ENCODE measurements at regions not wholly inside any gene's neighbourhood (a gene's known extent, or its start where the extent isn't known, plus 50 kb on each side); places are given as distances from the start of the nearest gene placed in this dataset.
"Not testable (repeated sequence)": the region's sequence is repeated elsewhere in the genome, so short reads cannot be mapped to it uniquely, and the experiment has no call there.

DNA sequence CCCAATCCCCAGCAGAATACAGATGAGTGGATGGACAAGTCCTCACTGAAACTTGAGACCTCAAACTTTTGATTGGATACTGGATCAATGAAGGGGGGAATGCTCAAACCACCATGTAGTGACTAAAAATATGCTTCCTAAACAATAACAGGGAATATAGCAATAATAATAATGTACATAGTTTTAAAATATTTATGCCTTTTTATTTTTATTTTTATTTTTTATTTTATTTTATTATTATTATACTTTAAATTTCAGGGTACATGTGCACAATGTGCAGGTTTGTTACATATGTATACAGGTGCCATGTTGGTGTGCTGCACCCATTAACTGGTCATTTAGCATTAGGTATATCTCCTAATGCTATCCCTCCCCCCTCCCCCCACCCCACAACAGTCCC, 506.0 kb downstream of the SOX6 start:
- H3K4me3 Mint-ChIP-seq; H3K36me3 Mint-ChIP-seq (ENCODE audit: low read depth); H3K9me3 Mint-ChIP-seq; H3K27ac Mint-ChIP-seq; POLR2A ChIA-PET; DNase-seq; CTCF ChIA-PET; H3K4me1 Mint-ChIP-seq; H3K27me3 Mint-ChIP-seq: not testable (repeated sequence)

DNA sequence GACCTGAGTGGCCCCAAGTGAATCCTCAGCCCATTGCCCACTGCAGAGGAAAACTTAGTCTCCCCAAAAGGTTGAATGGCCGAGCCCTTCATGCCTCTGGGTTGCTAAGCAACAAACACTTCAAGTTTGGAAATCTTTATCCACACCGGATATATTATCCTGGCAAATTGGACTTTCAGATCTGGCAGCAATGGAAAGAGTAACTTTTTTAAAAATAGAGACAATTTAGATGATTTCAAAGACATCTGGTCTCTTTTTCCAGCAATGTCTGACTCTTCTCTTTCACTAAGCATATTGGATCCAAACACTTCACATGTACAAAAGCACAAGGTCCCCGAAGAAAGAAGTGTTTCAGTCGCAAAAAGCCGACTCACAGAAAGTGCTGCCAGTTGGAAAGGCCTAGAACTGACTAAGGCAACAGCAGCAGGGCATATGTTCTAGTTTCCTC, 505.3 kb downstream of the SOX6 start:
- no peaks in the 10 kb centered on the region for H3K36me3 Mint-ChIP-seq (ENCODE audit: low read depth)
- H3K4me3 Mint-ChIP-seq: no peak overlapping the region
- no peaks in the 10 kb centered on the region for H3K4me1 Mint-ChIP-seq
- CTCF ChIA-PET: no interaction called here
- POLR2A ChIA-PET: no interaction called here
- peaks cover 2% of the 10 kb centered on the region for H3K27me3 Mint-ChIP-seq
- DNase-seq: no peak
- no peaks in the 10 kb centered on the region for H3K9me3 Mint-ChIP-seq
- no peak overlapping the region for H3K27ac Mint-ChIP-seq

DNA sequence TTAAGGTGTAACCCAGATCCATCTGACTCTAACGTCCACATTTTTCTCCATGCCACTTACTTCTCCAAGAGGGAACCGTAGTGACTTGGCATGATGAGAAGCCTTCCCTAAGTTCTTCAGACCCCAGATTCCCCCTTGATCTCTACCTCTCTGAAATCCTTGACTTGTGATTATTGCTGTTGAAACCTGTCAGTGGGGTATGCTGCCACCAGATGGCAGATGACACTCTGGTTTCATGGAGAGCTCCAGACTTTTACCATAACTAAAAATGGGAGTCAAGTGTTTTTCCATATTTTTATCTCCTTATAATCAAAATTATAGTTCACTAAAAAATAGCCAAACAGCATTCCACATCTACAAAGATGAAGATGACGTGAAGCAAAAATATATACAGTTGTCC, 504.2 kb downstream of the SOX6 start:
- H3K36me3 Mint-ChIP-seq (ENCODE audit: low read depth): no peaks in the 10 kb centered on the region
- no peak overlapping the region for H3K27ac Mint-ChIP-seq
- no peak overlapping the region for H3K4me3 Mint-ChIP-seq
- DNase-seq: no peak
- peaks cover 2% of the 10 kb centered on the region for H3K27me3 Mint-ChIP-seq
- ChIA-PET CTCF (no interaction called here), POLR2A (no interaction called here)
- no peaks in the 10 kb centered on the region for H3K9me3 Mint-ChIP-seq
- H3K4me1 Mint-ChIP-seq: no peaks in the 10 kb centered on the region

DNA sequence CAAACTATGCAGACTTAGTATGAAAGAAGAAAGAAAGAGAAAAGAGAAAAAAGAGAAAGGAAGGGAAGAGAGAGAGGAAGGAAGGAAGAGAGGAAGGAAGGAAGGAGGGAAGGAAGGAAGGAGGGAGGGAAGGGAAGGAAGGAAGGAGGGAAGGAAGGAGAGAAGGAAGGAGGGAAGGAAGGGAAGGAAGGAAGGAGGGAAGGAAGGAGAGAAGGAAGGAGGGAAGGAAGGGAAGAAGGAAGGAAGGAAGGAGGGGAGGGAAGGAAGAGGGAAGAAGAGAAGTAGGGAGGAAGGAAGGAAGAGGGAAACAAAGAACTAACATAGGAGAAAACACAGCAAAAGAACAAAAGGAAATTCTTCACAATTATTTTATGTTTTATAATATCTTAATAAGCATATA, 502.1 kb downstream of the SOX6 start:
- ChIA-PET POLR2A (no interaction called here), CTCF (interaction anchor here (0.6 kb wide), 1 partner anchor 726 kb away, joined by 4 read pairs; no protein-coding TSS in a partner anchor)

DNA sequence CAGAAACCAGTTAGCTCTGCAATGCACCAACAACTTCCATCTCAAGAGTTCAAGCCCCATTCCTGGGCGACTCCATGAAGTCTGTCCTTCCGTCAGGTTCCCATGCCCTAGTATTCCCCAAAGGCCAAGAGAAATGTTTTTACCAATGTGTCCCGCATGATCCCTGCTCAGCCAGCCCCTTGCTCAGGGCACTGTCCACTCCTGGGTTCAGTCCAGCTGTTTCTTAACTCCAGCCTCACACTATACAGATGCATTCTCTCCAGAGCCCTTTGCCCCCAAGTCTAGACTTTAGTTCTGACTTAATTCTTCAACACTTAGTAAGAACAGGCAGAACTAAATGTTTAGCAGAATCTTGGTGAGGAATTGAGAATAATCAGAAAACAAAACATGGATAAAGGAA, 497.5 kb downstream of the SOX6 start:
- Mint-ChIP-seq H3K9me3 (peaks cover 2% of the 10 kb centered on the region), H3K27me3 (no peaks in the 10 kb centered on the region), H3K4me1 (no peaks in the 10 kb centered on the region), H3K4me3 (no peak overlapping the region), H3K27ac (no peak overlapping the region), H3K36me3 (ENCODE audit: low read depth) (no peaks in the 10 kb centered on the region)
- DNase-seq: no peak
- ChIA-PET CTCF (no interaction called here), POLR2A (no interaction called here)

More for the DNA sequence above, 502.1 kb downstream of the SOX6 start:
- H3K9me3 Mint-ChIP-seq: no peaks in the 10 kb centered on the region
- H3K27me3 Mint-ChIP-seq: peaks cover 2% of the 10 kb centered on the region
- DNase-seq: no peak
- H3K27ac Mint-ChIP-seq: no peak overlapping the region
- no peaks in the 10 kb centered on the region for H3K4me1 Mint-ChIP-seq
- H3K36me3 Mint-ChIP-seq (ENCODE audit: low read depth): no peaks in the 10 kb centered on the region
- H3K4me3 Mint-ChIP-seq: no peak overlapping the region

DNA sequence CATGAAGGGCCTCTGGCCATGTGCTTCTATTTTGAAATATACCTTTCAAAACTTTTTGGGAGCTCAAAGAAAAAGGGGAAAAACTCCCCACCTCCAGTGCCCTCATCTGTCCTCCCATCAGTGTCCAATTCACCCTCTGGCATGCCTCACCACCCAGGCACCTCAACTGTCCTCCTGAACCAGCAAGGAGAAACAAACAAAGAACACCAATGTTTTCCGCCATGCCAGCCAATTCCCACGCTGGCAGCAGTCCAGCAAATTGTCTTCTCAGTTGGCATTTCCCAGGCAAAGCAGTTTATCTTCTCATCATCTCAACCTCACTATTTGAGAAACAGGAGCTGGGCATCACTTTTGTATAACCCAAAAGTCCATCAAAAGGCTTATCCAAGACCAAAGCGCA, 496.9 kb downstream of the SOX6 start:
- no peaks in the 10 kb centered on the region for H3K27me3 Mint-ChIP-seq
- CTCF ChIA-PET: no interaction called here
- peaks cover 2% of the 10 kb centered on the region for H3K9me3 Mint-ChIP-seq
- no peaks in the 10 kb centered on the region for H3K36me3 Mint-ChIP-seq (ENCODE audit: low read depth)
- no peaks in the 10 kb centered on the region for H3K4me1 Mint-ChIP-seq
- no peak overlapping the region for H3K27ac Mint-ChIP-seq
- POLR2A ChIA-PET: no interaction called here
- no peak overlapping the region for H3K4me3 Mint-ChIP-seq
- no peak for DNase-seq

DNA sequence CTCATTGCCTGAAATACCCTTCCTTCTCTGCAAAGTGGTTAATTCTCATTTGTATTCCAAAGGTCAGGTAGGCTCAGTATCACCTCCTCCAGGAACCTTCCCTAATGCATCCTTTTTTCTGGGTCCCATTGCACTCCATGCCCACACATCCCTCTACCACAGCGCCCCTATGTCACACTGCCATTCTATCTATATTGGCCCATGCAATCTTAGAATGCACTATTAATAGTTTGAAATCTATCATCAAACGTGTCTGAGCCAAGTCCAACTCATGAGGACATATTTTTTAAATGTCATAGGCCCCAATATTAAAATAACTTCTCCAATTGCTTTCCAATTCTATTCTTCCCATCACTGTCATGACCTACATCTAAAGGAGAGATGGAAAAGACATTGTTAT, 495.1 kb downstream of the SOX6 start:
- Mint-ChIP-seq H3K36me3 (ENCODE audit: low read depth) (no peaks in the 10 kb centered on the region), H3K9me3 (peaks cover 2% of the 10 kb centered on the region), H3K4me3 (no peak overlapping the region), H3K27me3 (no peaks in the 10 kb centered on the region), H3K27ac (no peak overlapping the region), H3K4me1 (no peaks in the 10 kb centered on the region)
- CTCF ChIA-PET: no interaction called here
- POLR2A ChIA-PET: no interaction called here
- DNase-seq: no peak

DNA sequence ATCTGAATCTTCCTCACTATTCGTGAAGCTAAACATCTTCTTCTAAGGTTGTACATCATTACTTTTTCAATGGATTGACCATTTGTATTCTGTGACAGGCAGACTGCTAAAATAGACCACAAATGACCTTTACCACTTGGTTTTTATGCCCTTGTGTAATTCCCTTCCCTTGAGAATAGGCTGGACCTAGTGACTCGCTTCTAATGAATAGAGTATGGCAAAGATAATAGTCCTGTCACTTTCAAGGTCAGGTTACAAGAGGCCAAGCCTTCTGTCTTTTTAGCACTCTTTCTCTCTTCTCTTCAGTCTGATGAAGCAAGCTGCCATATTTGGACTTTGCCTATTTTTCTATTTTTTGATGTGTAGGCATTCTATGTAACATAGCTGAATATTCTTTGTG, 492.9 kb downstream of the SOX6 start:
- H3K9me3 Mint-ChIP-seq: peaks cover 2% of the 10 kb centered on the region
- DNase-seq: no peak
- H3K27ac Mint-ChIP-seq: no peak overlapping the region
- no peak overlapping the region for H3K4me3 Mint-ChIP-seq
- no peaks in the 10 kb centered on the region for H3K27me3 Mint-ChIP-seq
- H3K4me1 Mint-ChIP-seq: no peaks in the 10 kb centered on the region
- POLR2A ChIA-PET: no interaction called here
- CTCF ChIA-PET: no interaction called here
- H3K36me3 Mint-ChIP-seq (ENCODE audit: low read depth): no peaks in the 10 kb centered on the region

DNA sequence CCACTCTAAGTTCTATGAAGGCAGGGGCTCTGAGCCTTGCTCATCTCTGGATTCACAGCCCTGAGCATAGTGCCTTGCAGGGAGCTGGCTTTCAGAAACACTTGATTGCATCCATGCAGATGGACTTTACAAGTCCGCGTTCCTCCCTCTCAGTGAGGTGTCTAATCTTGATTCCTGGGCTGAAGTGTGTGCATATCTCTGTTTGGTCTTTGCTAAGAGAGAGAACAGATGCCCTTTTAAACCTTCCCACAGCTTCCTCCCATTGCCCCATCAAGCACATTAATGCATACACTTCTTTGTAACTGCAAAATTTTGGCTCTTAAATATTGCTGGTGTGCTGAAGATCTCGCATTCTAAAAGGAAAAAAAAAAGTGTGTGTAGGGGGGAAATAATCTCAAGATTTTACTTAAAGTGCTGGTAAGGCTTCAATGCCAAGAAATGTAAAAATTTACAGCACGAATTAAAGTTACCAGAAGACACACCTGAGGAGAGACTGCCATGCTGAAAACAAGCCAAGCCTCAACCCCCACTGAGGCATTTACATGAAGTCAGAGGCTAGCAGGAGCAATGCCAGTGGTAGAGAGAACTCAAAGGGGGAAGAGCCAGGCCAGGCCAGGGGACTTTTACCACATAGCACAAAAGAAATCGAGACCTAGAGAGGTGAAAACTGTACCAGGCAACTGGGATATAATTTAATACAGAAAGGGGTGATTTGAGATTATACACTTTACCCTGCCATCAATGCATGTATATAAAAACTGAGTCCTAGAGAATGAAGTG, 492.1 kb downstream of the SOX6 start:
- Mint-ChIP-seq H3K27me3 (no peaks in the 10 kb centered on the region), H3K4me1 (no peaks in the 10 kb centered on the region), H3K27ac (no peak overlapping the region), H3K36me3 (ENCODE audit: low read depth) (no peaks in the 10 kb centered on the region), H3K9me3 (peaks cover 2% of the 10 kb centered on the region), H3K4me3 (no peak overlapping the region)
- CTCF ChIA-PET: no interaction called here
- DNase-seq: no peak
- POLR2A ChIA-PET: no interaction called here

DNA sequence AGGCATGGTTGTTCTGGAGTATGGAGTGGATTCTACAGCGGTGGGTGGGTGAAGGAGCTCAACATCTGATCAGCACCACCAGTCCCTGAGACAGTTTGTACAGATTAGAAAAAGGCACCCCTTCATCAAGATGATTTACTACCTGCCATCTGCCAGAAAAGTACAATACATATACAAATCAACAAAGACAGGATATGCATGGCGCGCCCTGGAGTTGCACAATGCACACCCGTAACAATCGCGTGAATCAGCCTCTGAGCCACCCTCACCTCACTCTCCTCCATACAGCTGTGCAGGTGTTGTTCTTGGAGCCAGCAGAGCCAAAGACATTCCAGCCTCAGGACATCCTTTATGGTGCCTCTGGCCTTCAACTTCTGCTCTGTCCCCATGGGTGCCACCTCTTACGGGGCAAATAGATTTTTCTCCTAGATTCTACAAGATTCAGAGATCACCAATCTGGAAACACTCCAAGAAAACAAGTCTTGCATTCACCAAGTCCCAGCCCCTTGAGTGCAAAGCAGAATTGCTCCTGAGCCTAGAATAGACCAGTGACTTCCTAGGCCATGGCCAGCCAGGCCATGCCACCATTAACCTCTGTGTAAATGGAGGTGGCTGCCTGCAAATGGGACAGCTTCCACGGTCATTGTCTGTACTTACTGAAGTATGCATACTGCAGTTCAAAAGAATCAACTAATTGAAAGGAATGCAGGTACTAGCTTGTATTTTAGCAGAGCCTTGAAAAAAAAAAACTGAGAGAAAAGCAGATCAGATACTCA, 490.9 kb downstream of the SOX6 start:
- no peaks in the 10 kb centered on the region for H3K36me3 Mint-ChIP-seq (ENCODE audit: low read depth)
- no peak overlapping the region for H3K27ac Mint-ChIP-seq

DNA sequence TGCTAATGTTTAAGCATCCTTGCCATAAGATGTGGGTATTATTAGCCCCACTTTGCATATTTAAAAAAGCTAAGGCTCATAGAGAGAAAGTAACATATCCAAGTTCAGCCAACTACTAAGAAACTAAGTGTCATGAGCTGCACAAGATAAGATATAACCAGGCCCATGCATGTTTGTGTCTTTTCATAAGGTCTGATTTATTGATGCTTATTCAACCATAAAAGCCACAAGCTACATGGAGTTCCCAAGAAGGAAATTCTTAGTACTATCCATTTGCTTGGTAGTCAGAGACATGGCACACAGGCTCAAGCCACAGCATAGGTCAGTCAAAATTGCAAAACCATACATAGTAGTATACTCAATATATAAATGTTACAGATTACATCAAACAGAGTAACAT, 488.5 kb downstream of the SOX6 start:
- Mint-ChIP-seq H3K36me3 (ENCODE audit: low read depth) (no peaks in the 10 kb centered on the region), H3K9me3 (no peaks in the 10 kb centered on the region), H3K27me3 (no peaks in the 10 kb centered on the region), H3K4me3 (no peak overlapping the region), H3K27ac (no peak overlapping the region), H3K4me1 (no peaks in the 10 kb centered on the region)
- ChIA-PET CTCF (interaction anchor here (0.8 kb wide), 1 partner anchor 335 kb away, joined by 3 read pairs; no protein-coding TSS in a partner anchor), POLR2A (no interaction called here)
- no peak for DNase-seq

More for the DNA sequence above, 490.9 kb downstream of the SOX6 start:
- no peak for DNase-seq
- Mint-ChIP-seq H3K4me3 (no peak overlapping the region), H3K4me1 (no peaks in the 10 kb centered on the region), H3K9me3 (peaks cover 2% of the 10 kb centered on the region), H3K27me3 (no peaks in the 10 kb centered on the region)
- ChIA-PET CTCF (no interaction called here), POLR2A (no interaction called here)

DNA sequence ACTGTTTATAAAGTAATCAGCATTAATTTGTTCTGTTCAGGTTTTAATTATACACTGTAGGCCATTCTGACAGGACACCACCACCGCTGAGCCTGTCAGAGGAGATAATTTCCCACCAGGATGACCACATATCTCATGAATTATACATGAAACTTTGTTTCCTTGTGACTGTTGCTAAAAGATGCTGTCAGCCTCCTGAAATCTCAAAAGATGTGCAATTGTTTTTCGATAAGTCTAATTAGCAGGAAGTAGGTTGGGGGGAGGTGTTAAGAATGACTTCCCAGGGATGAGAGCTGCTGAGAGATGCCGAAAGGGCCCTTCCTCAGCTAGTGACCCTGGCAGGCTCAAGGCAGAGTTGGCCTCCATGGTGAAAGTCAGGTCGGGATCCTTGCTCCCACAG, 485.4 kb downstream of the SOX6 start:
- H3K4me3 Mint-ChIP-seq: no peak overlapping the region
- POLR2A ChIA-PET: no interaction called here
- CTCF ChIA-PET: no interaction called here
- H3K36me3 Mint-ChIP-seq (ENCODE audit: low read depth): no peaks in the 10 kb centered on the region
- no peak for DNase-seq
- H3K4me1 Mint-ChIP-seq: no peaks in the 10 kb centered on the region
- H3K27ac Mint-ChIP-seq: no peak overlapping the region
- no peaks in the 10 kb centered on the region for H3K9me3 Mint-ChIP-seq
- no peaks in the 10 kb centered on the region for H3K27me3 Mint-ChIP-seq

DNA sequence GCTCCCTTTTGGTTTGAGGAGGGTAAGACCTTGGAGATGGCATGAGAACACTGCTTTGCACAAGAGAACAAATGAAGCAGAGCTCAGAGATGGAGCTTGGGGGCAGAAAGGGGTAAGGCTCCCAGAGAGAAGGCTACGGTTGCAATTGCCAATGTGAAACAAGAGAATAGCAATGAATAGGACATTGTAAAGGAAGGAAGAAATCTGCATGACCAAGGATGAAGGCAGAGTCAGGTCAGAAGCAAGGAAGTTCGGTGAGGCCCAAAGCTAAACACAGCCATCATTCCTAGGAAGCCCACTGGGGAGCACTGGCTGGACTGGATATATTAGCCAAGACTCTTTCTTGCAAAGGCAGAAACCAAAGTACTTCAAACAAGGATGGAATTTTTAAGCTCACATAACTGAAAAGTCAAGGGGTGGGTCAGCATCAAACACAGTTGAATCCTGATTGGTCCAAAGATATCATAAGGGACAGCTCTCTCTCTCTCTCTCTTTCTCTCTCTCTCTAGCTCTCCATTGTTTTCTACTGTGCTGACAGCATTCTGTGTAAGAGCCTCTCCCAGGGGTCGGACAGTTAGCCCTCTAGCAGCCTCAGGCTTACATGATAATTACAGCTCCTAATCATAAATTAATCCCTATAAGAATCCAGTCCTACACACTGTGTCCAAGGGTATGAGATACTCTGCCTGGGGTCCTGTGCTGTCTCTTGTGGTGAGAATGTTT, 484.3 kb downstream of the SOX6 start:
- no peaks in the 10 kb centered on the region for H3K4me1 Mint-ChIP-seq
- H3K27ac Mint-ChIP-seq: no peak overlapping the region
- DNase-seq: no peak
- CTCF ChIA-PET: no interaction called here
- H3K36me3 Mint-ChIP-seq (ENCODE audit: low read depth): no peaks in the 10 kb centered on the region
- POLR2A ChIA-PET: no interaction called here
- H3K9me3 Mint-ChIP-seq: no peaks in the 10 kb centered on the region
- no peak overlapping the region for H3K4me3 Mint-ChIP-seq
- no peaks in the 10 kb centered on the region for H3K27me3 Mint-ChIP-seq

Data from activated CD4-positive, alpha-beta T cell treated with anti-CD3 and anti-CD28 coated beads, Interleukin-2, amount 10 ng/mL, durations not matched to agents 7 days and 5 days (primary cell).